SU-DHL-6 (cell line): ENCODE measurements at regions not wholly inside any gene's neighbourhood (a gene's known extent, or its start where the extent isn't known, plus 50 kb on each side); places are given as distances from the start of the nearest gene placed in this dataset.

ENCODE experiments used
- H2AFZ ChIP-seq: fragments of 200-600 bp; sonication (generic); 2 replicates; pipeline ENCODE4 v1.6.1; 2014; ENCODE audit warnings: low read depth, mild to moderate bottlenecking, moderate library complexity, mixed read lengths, antibody characterized with exemption, low read length; ENCODE audit not compliant: severe bottlenecking
- H3F3A ChIP-seq: fragments of 200-600 bp; shearing (Covaris generic); 2 replicates; pipeline ENCODE4 v1.6.0; 2016; ENCODE audit warnings: antibody characterized with exemption, mild to moderate bottlenecking; ENCODE audit not compliant: insufficient read depth
- H3K27ac ChIP-seq: fragments of 200-600 bp; sonication (generic); 2 replicates; pipeline ENCODE4 v1.5.1; 2016; ENCODE audit warnings: low read depth, mild to moderate bottlenecking, low read length, moderate library complexity, mixed read lengths
- H3K27me3 ChIP-seq: fragments of 200-600 bp; sonication (generic), shearing (Covaris generic); 2 replicates; pipeline ENCODE4 v1.6.0; 2014; ENCODE audit warnings: mild to moderate bottlenecking, low read length
- H3K36me3 ChIP-seq: fragments of 200-600 bp; sonication (generic); 2 replicates; pipeline ENCODE4 v1.6.1; 2014; ENCODE audit warnings: mild to moderate bottlenecking, low read length, mixed read lengths
- H3K4me2 ChIP-seq: fragments of 300-600, 200-600 bp; shearing (Covaris generic), sonication (generic); 2 replicates; pipeline ENCODE4 v1.6.0; 2014; ENCODE audit warnings: low read length, low read depth, mild to moderate bottlenecking; ENCODE audit not compliant: poor library complexity, severe bottlenecking
- H3K4me3 ChIP-seq: fragments of 200-600 bp; sonication (generic); 2 replicates; pipeline ENCODE4 v1.5.1; 2014; ENCODE audit warnings: antibody characterized with exemption, low read length, mild to moderate bottlenecking, mixed read lengths; ENCODE audit not compliant: insufficient read depth, poor library complexity, severe bottlenecking
- H3K79me2 ChIP-seq: fragments of 200-600 bp; sonication (generic); 2 replicates; pipeline ENCODE4 v1.6.1; 2014; ENCODE audit warnings: mild to moderate bottlenecking, low read length, moderate library complexity; ENCODE audit not compliant: insufficient read depth
- H3K9ac ChIP-seq: fragments of 200-600 bp; sonication (generic); 2 replicates; pipeline ENCODE4 v1.7.0; 2014; ENCODE audit warnings: mild to moderate bottlenecking, low read length
- H3K9me2 ChIP-seq: fragments of 200-600 bp; sonication (generic); replicated peaks from 2 replicates; pipeline ENCODE4 v1.6.1; 2014; ENCODE audit warnings: low read length; ENCODE audit not compliant: insufficient read depth
- H3K9me3 ChIP-seq: fragments of 200-600 bp; sonication (generic); 2 replicates; pipeline ENCODE4 v1.6.1; 2014; ENCODE audit warnings: low read length, mixed read lengths; ENCODE audit not compliant: insufficient read depth
- H4K20me1 ChIP-seq: fragments of 200-600 bp; sonication (generic); 2 replicates; pipeline ENCODE4 v1.6.1; 2014; ENCODE audit warnings: low read depth, mild to moderate bottlenecking, antibody characterized with exemption, low read length, moderate library complexity, mixed read lengths
- EZH2phosphoT487 ChIP-seq: fragments of 200-600 bp; sonication (generic), shearing (Covaris generic); conservative IDR thresholded peaks from 2 replicates; pipeline ENCODE4 v1.6.1; 2018; ENCODE audit warnings: mild to moderate bottlenecking, antibody characterized with exemption, low read length, moderate library complexity, mixed read lengths
- TF ChIP-seq, protein P1 (sequence below): fragments of 200-600 bp; sonication (generic); IDR thresholded peaks from one replicate; pipeline ENCODE4 v1.5.1; 2017; ENCODE audit warnings: antibody characterized with exemption, mild to moderate bottlenecking, low read length, moderate library complexity; ENCODE audit not compliant: insufficient read depth, poor library complexity, severe bottlenecking

- Histone ChIP-seq H2AFZ (peak overlapping the region; percentile 21), H3K27me3 (no peaks in the 10 kb centered on the region), H3K27ac (no peak overlapping the region), H3K4me3 (no peak overlapping the region), H3K9me3 (no peaks in the 10 kb centered on the region), H3K4me2 (no peak overlapping the region), H3F3A (no peaks in the 10 kb centered on the region), H3K9ac (no peak overlapping the region), H3K36me3 (no peaks in the 10 kb centered on the region), H3K9me2 (no peaks in the 10 kb centered on the region), H3K79me2 (no peaks in the 10 kb centered on the region), H4K20me1 (no peaks in the 10 kb centered on the region)
- TF ChIP-seq EZH2phosphoT487 = no peak
- TF ChIP-seq, protein P1, sequence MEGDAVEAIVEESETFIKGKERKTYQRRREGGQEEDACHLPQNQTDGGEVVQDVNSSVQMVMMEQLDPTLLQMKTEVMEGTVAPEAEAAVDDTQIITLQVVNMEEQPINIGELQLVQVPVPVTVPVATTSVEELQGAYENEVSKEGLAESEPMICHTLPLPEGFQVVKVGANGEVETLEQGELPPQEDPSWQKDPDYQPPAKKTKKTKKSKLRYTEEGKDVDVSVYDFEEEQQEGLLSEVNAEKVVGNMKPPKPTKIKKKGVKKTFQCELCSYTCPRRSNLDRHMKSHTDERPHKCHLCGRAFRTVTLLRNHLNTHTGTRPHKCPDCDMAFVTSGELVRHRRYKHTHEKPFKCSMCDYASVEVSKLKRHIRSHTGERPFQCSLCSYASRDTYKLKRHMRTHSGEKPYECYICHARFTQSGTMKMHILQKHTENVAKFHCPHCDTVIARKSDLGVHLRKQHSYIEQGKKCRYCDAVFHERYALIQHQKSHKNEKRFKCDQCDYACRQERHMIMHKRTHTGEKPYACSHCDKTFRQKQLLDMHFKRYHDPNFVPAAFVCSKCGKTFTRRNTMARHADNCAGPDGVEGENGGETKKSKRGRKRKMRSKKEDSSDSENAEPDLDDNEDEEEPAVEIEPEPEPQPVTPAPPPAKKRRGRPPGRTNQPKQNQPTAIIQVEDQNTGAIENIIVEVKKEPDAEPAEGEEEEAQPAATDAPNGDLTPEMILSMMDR = no peak
Observed at GRCh38 chr12:84165998-84166571, 746.5 kb downstream of the SLC6A15 start.

DNA sequence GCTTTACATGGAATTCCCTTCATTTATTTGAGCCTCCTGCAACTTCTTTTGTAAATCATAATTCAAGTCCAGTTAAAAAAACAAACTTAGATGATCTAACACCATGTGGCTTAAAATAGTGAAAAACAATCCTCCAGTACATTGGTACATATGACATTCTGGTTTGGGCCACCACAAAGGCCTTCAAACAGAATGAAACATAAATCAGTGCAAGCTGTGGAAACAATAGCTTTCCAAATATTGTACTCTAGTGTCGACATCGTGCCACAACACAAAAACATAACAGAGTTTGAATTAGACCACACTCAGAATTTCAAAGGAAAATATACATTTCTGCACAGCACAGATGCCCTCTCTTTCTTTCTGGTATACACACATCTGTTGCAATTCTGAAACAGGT lies 751.3 kb downstream of the SLC6A15 start:
- Histone ChIP-seq H3K4me2 (no peak overlapping the region), H3K79me2 (no peaks in the 10 kb centered on the region), H3K9me3 (no peaks in the 10 kb centered on the region), H3F3A (no peaks in the 10 kb centered on the region), H3K36me3 (no peaks in the 10 kb centered on the region), H3K27ac (no peak overlapping the region), H3K9ac (no peak overlapping the region), H3K9me2 (no peaks in the 10 kb centered on the region), H4K20me1 (no peaks in the 10 kb centered on the region), H3K4me3 (no peak overlapping the region), H3K27me3 (no peaks in the 10 kb centered on the region), H2AFZ (peak overlapping the region; percentile 77)
- TF ChIP-seq EZH2phosphoT487 = no peak
- TF ChIP-seq, protein P1 = no peak

GRCh38 chr12:84159260-84159659 lies 753.3 kb downstream of the SLC6A15 start:
- no peak overlapping the region for H3K27ac ChIP-seq
- H2AFZ ChIP-seq = peak overlapping the region; percentile 65

More at GRCh38 chr12:84159260-84159659, 753.3 kb downstream of the SLC6A15 start:
- H3K36me3 ChIP-seq = no peaks in the 10 kb centered on the region
- H3K9me3 ChIP-seq = no peaks in the 10 kb centered on the region
- TF ChIP-seq, protein P1 = no peak
- TF ChIP-seq EZH2phosphoT487 = no peak
- H3K4me2 ChIP-seq = no peak overlapping the region
- no peaks in the 10 kb centered on the region for H3K27me3 ChIP-seq
- H3K9ac ChIP-seq = no peak overlapping the region
- H3K9me2 ChIP-seq = no peaks in the 10 kb centered on the region
- no peak overlapping the region for H3K4me3 ChIP-seq
- no peaks in the 10 kb centered on the region for H3K79me2 ChIP-seq
- no peaks in the 10 kb centered on the region for H4K20me1 ChIP-seq
- H3F3A ChIP-seq = no peaks in the 10 kb centered on the region
